Epidermal melanocyte (primary cell): ENCODE measurements at regions not wholly inside any gene's neighbourhood (a gene's known extent, or its start where the extent isn't known, plus 50 kb on each side); places are given as distances from the start of the nearest gene placed in this dataset.
"Not testable (repeated sequence)": the region's sequence is repeated elsewhere in the genome, so short reads cannot be mapped to it uniquely, and the experiment has no call there.

Experiments
- DNase-seq: peaks from one replicate; pipeline ENCODE4 v3.0.0; 2011; ENCODE audit warnings: low spot score; ENCODE audit not compliant: insufficient read length

- no peak for DNase-seq
These were observed 136.9 kb upstream of the MAGI2 start for GRCh38 chr7:79590391-79590790.

- DNase-seq: no peak
These were observed 117.4 kb upstream of the MAGI2 start for GRCh38 chr7:79570903-79571302.

GRCh38 chr7:79563821-79564522 is 110.5 kb upstream of the MAGI2 start:
- no peak for DNase-seq

GRCh38 chr7:79555571-79555970 is 102.1 kb upstream of the MAGI2 start:
- DNase-seq: no peak

GRCh38 chr7:79553811-79554555 is 100.5 kb upstream of the MAGI2 start:
- DNase-seq: no peak

- no peak for DNase-seq
These were observed 99.0 kb upstream of the MAGI2 start for GRCh38 chr7:79552463-79552862.

GRCh38 chr7:79548727-79549126 is 95.3 kb upstream of the MAGI2 start:
- no peak for DNase-seq

GRCh38 chr7:79547132-79547531 is 93.7 kb upstream of the MAGI2 start:
- no peak for DNase-seq

GRCh38 chr7:79540592-79540991 is 87.1 kb upstream of the MAGI2 start:
- DNase-seq: no peak

GRCh38 chr7:79534128-79534527 is 80.7 kb upstream of the MAGI2 start:
- DNase-seq: no peak

GRCh38 chr7:79531905-79532664 is 78.6 kb upstream of the MAGI2 start:
- no peak for DNase-seq

- DNase-seq: no peak
These were observed 77.6 kb upstream of the MAGI2 start for GRCh38 chr7:79531116-79531515.

GRCh38 chr7:79529881-79530235 is 76.4 kb upstream of the MAGI2 start:
- DNase-seq: no peak

GRCh38 chr7:79529214-79529880 is 75.9 kb upstream of the MAGI2 start:
- no peak for DNase-seq

- no peak for DNase-seq
These were observed 75.0 kb upstream of the MAGI2 start for GRCh38 chr7:79528421-79528820.

- DNase-seq: no peak
These were observed 70.6 kb upstream of the MAGI2 start for GRCh38 chr7:79524048-79524447.

GRCh38 chr7:79523436-79523835 is 70.0 kb upstream of the MAGI2 start:
- DNase-seq: no peak

GRCh38 chr7:79520543-79520942 is 67.1 kb upstream of the MAGI2 start:
- no peak for DNase-seq

GRCh38 chr7:79515358-79515757 is 61.9 kb upstream of the MAGI2 start:
- no peak for DNase-seq

GRCh38 chr7:79513261-79513660 is 59.8 kb upstream of the MAGI2 start:
- no peak for DNase-seq

GRCh38 chr7:79512261-79512660 is 58.8 kb upstream of the MAGI2 start:
- no peak for DNase-seq

GRCh38 chr7:79511056-79511455 is 57.6 kb upstream of the MAGI2 start:
- DNase-seq: not testable (repeated sequence)
